Fibroblast of skin of right quadriceps (primary cell): ENCODE measurements at regions not wholly inside any gene's neighbourhood (a gene's known extent, or its start where the extent isn't known, plus 50 kb on each side); places are given as distances from the start of the nearest gene placed in this dataset.
"Not testable (repeated sequence)": the region's sequence is repeated elsewhere in the genome, so short reads cannot be mapped to it uniquely, and the experiment has no call there.

Experiments used
- DNase-seq: peaks from one replicate; pipeline ENCODE4 v3.0.0-alpha.2; 2013

- DNase-seq: no peak
Observed at GRCh38 chr1:243996223-243996622, 54.9 kb upstream of the ZBTB18 start.

- no peak for DNase-seq
Observed at GRCh38 chr1:243991650-243992049, 59.4 kb upstream of the ZBTB18 start.

GRCh38 chr1:243984788-243985187, 66.3 kb upstream of the ZBTB18 start:
- no peak for DNase-seq

GRCh38 chr1:243982447-243983018, 68.5 kb upstream of the ZBTB18 start:
- DNase-seq: no peak

GRCh38 chr1:243980471-243980870, 70.6 kb upstream of the ZBTB18 start:
- no peak for DNase-seq

GRCh38 chr1:243980071-243980470, 71.0 kb upstream of the ZBTB18 start:
- no peak for DNase-seq

GRCh38 chr1:243979396-243979795, 71.7 kb upstream of the ZBTB18 start:
- no peak for DNase-seq

GRCh38 chr1:243977094-243977493, 74.0 kb upstream of the ZBTB18 start:
- peak; percentile 28 for DNase-seq

- DNase-seq: peak; percentile 47
Observed at GRCh38 chr1:243974451-243975292, 76.4 kb upstream of the ZBTB18 start.

GRCh38 chr1:243973169-243973568, 77.9 kb upstream of the ZBTB18 start:
- DNase-seq: no peak

- DNase-seq: no peak
Observed at GRCh38 chr1:243970077-243970476, 81.0 kb upstream of the ZBTB18 start.

- DNase-seq: peak; percentile 76
Observed at GRCh38 chr1:243968413-243968812, 82.7 kb upstream of the ZBTB18 start.

GRCh38 chr1:243964915-243965314, 86.2 kb upstream of the ZBTB18 start:
- no peak for DNase-seq

- DNase-seq: no peak
Observed at GRCh38 chr1:243963571-243963970, 87.5 kb upstream of the ZBTB18 start.

GRCh38 chr1:243962541-243962940, 88.5 kb upstream of the ZBTB18 start:
- no peak for DNase-seq

GRCh38 chr1:243959998-243960397, 91.1 kb upstream of the ZBTB18 start:
- DNase-seq: no peak

GRCh38 chr1:243957141-243957540, 93.9 kb upstream of the ZBTB18 start:
- no peak for DNase-seq

GRCh38 chr1:243956450-243956849, 94.6 kb upstream of the ZBTB18 start:
- peak; percentile 77 for DNase-seq

GRCh38 chr1:243951207-243951606, 99.9 kb upstream of the ZBTB18 start:
- DNase-seq: not testable (repeated sequence)

GRCh38 chr1:243950166-243950565, 100.1 kb upstream of the AKT3 start:
- DNase-seq: peak; percentile 82

GRCh38 chr1:243946946-243947345, 96.9 kb upstream of the AKT3 start:
- DNase-seq: no peak

- no peak for DNase-seq
Observed at GRCh38 chr1:243946253-243946652, 96.2 kb upstream of the AKT3 start.

GRCh38 chr1:243945727-243946126, 95.7 kb upstream of the AKT3 start:
- DNase-seq: no peak

GRCh38 chr1:243944429-243945160, 94.6 kb upstream of the AKT3 start:
- DNase-seq: peak; percentile 46
